ENCODE measurements at regions not wholly inside any gene's neighbourhood (a gene's known extent, or its start where the extent isn't known, plus 50 kb on each side); places are given as distances from the start of the nearest gene placed in this dataset.

DNA sequence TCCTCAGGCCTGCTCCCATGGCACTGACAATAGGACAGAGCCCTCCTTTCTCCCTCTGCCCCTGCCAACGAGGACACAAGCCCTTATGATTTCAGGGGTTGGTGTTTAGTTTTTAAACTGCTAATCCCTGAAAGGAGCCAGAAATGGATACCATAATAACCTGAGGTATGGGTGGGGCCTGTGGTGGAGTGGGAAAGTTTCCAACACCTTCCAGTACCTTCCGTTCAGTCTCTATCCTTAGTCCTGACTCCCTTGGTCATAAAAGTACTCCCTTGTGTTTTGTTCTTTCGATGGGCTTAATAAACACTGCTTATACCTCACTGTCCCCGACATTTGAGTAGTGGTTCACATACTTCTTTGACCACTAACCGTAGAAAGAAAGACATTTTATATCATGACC, 141.8 kb upstream of the MAGI3 start:
- H3K27ac ChIP-seq (ENCODE audit: poor library complexity, severe bottlenecking), result no peak overlapping the region
- H3K27me3 ChIP-seq (ENCODE audit: insufficient read depth, poor library complexity, severe bottlenecking), result no peaks in the 10 kb centered on the region
- H3K36me3 ChIP-seq (ENCODE audit: low read depth), result no peaks in the 10 kb centered on the region
- ATAC-seq (ENCODE audit: low read depth) (no peak), DNase-seq (ENCODE audit: low spot score) (no peak)
- no peak overlapping the region for H3K4me3 ChIP-seq (ENCODE audit: severe bottlenecking)
- H3K9me3 ChIP-seq (ENCODE audit: severe bottlenecking), result no peaks in the 10 kb centered on the region
- TF ChIP-seq, protein P1, sequence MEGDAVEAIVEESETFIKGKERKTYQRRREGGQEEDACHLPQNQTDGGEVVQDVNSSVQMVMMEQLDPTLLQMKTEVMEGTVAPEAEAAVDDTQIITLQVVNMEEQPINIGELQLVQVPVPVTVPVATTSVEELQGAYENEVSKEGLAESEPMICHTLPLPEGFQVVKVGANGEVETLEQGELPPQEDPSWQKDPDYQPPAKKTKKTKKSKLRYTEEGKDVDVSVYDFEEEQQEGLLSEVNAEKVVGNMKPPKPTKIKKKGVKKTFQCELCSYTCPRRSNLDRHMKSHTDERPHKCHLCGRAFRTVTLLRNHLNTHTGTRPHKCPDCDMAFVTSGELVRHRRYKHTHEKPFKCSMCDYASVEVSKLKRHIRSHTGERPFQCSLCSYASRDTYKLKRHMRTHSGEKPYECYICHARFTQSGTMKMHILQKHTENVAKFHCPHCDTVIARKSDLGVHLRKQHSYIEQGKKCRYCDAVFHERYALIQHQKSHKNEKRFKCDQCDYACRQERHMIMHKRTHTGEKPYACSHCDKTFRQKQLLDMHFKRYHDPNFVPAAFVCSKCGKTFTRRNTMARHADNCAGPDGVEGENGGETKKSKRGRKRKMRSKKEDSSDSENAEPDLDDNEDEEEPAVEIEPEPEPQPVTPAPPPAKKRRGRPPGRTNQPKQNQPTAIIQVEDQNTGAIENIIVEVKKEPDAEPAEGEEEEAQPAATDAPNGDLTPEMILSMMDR (IDR thresholded peaks at IDR 0.05; ENCODE audit: poor library complexity, severe bottlenecking), result no peak
- no peaks in the 10 kb centered on the region for H3K4me1 ChIP-seq (ENCODE audit: insufficient read depth, poor library complexity, severe bottlenecking)

DNA sequence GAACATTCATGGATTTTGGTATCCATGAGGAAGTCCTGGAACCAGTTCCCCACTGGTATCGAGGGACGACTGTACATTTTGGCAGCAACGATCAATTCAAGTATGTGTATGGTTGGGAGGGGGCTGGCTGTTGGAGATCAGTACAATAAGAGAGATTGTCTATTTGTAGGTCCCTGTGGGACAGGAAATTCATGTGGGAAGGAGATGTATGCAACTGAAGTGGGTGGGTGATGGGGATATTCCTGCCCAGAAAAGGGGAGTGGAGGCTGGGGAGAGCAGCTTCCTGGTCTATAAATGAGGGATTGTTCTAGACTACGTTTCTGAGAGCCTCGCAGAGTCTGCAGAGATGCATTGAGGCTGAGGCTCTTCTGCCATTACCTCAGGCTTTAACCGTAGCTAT, 140.2 kb upstream of the MAGI3 start:
- no peaks in the 10 kb centered on the region for H3K4me1 ChIP-seq (ENCODE audit: insufficient read depth, poor library complexity, severe bottlenecking)
- H3K9me3 ChIP-seq (ENCODE audit: severe bottlenecking), result no peaks in the 10 kb centered on the region
- no peaks in the 10 kb centered on the region for H3K36me3 ChIP-seq (ENCODE audit: low read depth)
- H3K4me3 ChIP-seq (ENCODE audit: severe bottlenecking), result no peak overlapping the region
- DNase-seq (ENCODE audit: low spot score), result no peak
- no peak for ATAC-seq (ENCODE audit: low read depth)
- no peak overlapping the region for H3K27ac ChIP-seq (ENCODE audit: poor library complexity, severe bottlenecking)
- TF ChIP-seq, protein P1 (IDR thresholded peaks at IDR 0.05; ENCODE audit: poor library complexity, severe bottlenecking), result no peak
- H3K27me3 ChIP-seq (ENCODE audit: insufficient read depth, poor library complexity, severe bottlenecking), result no peaks in the 10 kb centered on the region

DNA sequence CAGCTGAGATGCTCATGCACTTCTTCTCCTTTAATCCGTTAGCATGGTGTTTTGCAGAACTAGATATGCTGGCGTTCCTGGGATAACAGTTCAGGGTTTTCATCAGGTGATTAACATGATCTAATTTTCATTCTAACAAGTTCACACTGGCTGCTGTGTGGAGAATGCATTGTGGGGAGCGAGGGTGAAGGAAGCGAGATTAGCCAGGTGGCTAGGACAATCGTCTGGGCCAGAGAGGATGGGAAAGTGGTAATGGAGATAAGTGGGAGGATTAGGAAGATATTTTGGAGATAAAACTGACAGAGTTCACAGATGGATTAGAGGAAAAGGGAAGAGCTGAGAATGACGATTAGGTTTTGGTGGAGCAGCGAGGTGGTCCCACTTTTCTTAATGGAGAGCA, 138.1 kb upstream of the MAGI3 start:
- no peak overlapping the region for H3K4me3 ChIP-seq (ENCODE audit: severe bottlenecking)
- no peak for ATAC-seq (ENCODE audit: low read depth)
- no peak for DNase-seq (ENCODE audit: low spot score)
- no peaks in the 10 kb centered on the region for H3K9me3 ChIP-seq (ENCODE audit: severe bottlenecking)
- TF ChIP-seq, protein P1 (IDR thresholded peaks at IDR 0.05; ENCODE audit: poor library complexity, severe bottlenecking), result no peak
- no peak overlapping the region for H3K27ac ChIP-seq (ENCODE audit: poor library complexity, severe bottlenecking)
- no peaks in the 10 kb centered on the region for H3K4me1 ChIP-seq (ENCODE audit: insufficient read depth, poor library complexity, severe bottlenecking)
- H3K27me3 ChIP-seq (ENCODE audit: insufficient read depth, poor library complexity, severe bottlenecking), result no peaks in the 10 kb centered on the region
- H3K36me3 ChIP-seq (ENCODE audit: low read depth), result no peaks in the 10 kb centered on the region

DNA sequence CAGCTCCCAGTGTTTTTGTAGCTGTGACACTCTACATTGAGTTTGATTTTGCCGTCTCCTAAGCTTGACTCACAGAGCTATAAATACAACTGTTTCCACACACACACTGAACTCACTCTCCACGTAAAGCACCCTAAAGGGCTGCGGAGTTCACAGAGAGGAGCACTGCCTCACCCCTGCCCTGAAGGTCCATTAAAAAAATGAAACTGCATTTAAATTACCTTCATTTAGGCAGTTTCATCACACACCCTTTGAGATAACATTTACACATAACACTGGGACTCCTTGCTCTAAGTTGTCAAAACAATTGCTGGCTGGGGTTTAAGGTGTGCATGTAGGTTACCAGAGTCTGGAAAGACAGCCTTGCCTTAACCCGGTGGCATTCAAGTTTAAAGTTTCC, 137.1 kb upstream of the MAGI3 start:
- no peaks in the 10 kb centered on the region for H3K36me3 ChIP-seq (ENCODE audit: low read depth)
- no peak overlapping the region for H3K4me3 ChIP-seq (ENCODE audit: severe bottlenecking)
- no peaks in the 10 kb centered on the region for H3K27me3 ChIP-seq (ENCODE audit: insufficient read depth, poor library complexity, severe bottlenecking)
- TF ChIP-seq, protein P1 (IDR thresholded peaks at IDR 0.05; ENCODE audit: poor library complexity, severe bottlenecking), result no peak
- no peak overlapping the region for H3K27ac ChIP-seq (ENCODE audit: poor library complexity, severe bottlenecking)
- no peaks in the 10 kb centered on the region for H3K9me3 ChIP-seq (ENCODE audit: severe bottlenecking)
- no peaks in the 10 kb centered on the region for H3K4me1 ChIP-seq (ENCODE audit: insufficient read depth, poor library complexity, severe bottlenecking)
- DNase-seq (ENCODE audit: low spot score) (no peak), ATAC-seq (ENCODE audit: low read depth) (no peak)

DNA sequence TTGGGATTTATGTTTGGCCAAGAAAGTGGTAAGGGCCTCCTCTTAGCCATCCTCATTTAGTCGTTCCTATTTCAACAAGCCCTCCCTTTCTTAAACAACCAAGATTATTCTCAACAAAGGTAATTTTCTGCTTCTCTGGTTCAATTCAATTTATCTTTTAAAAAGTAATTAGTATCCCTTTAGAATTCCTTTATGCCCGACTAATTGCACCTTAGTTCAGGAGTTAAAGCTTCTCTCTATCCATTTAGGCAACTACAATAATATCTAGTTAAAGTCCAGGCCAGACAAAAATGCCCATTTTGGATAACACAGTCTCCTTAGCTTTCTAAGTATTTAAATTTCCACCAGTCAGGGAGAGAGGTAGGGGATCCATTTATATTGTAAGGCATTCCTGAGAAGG, 136.7 kb upstream of the MAGI3 start:
- Histone ChIP-seq H3K4me3 (ENCODE audit: severe bottlenecking) (no peak overlapping the region), H3K27ac (ENCODE audit: poor library complexity, severe bottlenecking) (no peak overlapping the region), H3K4me1 (ENCODE audit: insufficient read depth, poor library complexity, severe bottlenecking) (no peaks in the 10 kb centered on the region), H3K9me3 (ENCODE audit: severe bottlenecking) (no peaks in the 10 kb centered on the region), H3K36me3 (ENCODE audit: low read depth) (no peaks in the 10 kb centered on the region), H3K27me3 (ENCODE audit: insufficient read depth, poor library complexity, severe bottlenecking) (no peaks in the 10 kb centered on the region)
- DNase-seq (ENCODE audit: low spot score) (no peak), ATAC-seq (ENCODE audit: low read depth) (no peak)
- TF ChIP-seq, protein P1 (IDR thresholded peaks at IDR 0.05; ENCODE audit: poor library complexity, severe bottlenecking), result no peak
